Ishikawa (cell line): ENCODE measurements at regions not wholly inside any gene's neighbourhood (a gene's known extent, or its start where the extent isn't known, plus 50 kb on each side); places are given as distances from the start of the nearest gene placed in this dataset.

Source experiments
- CEBPB ChIP-seq: IDR thresholded peaks from 2 replicates; pipeline ENCODE4 v1.6.1; 2012
- CREB1 ChIP-seq: IDR thresholded peaks from 2 replicates; pipeline ENCODE4 v1.6.1; 2012; ENCODE audit warnings: low read depth
- EGR1 ChIP-seq: IDR thresholded peaks from 2 replicates; pipeline ENCODE4 v1.6.1; 2012
- EP300 ChIP-seq: IDR thresholded peaks from 2 replicates; pipeline ENCODE4 v1.6.1; 2012; ENCODE audit warnings: borderline replicate concordance
- FOXM1 ChIP-seq: IDR thresholded peaks from 2 replicates; pipeline ENCODE4 v1.6.1; 2012; ENCODE audit warnings: low read depth, borderline replicate concordance
- NFIC ChIP-seq: IDR thresholded peaks from 2 replicates; pipeline ENCODE4 v1.6.1; 2012
- RAD21 ChIP-seq: IDR thresholded peaks from 2 replicates; pipeline ENCODE4 v1.6.1; 2012; ENCODE audit warnings: low read depth
- TAF1 ChIP-seq: IDR thresholded peaks from 2 replicates; pipeline ENCODE4 v1.6.1; 2012; ENCODE audit warnings: low read depth, mild to moderate bottlenecking
- TCF12 ChIP-seq: IDR thresholded peaks from 2 replicates; pipeline ENCODE4 v1.6.1; 2012; ENCODE audit warnings: low read depth
- TEAD4 ChIP-seq: IDR thresholded peaks from 2 replicates; pipeline ENCODE4 v1.6.1; 2012
- YY1 ChIP-seq: IDR thresholded peaks from 2 replicates; pipeline ENCODE4 v1.6.1; 2012; ENCODE audit warnings: low read depth
- ZBTB7A ChIP-seq: IDR thresholded peaks from 2 replicates; pipeline ENCODE4 v1.6.1; 2012; ENCODE audit warnings: low read depth
- TF ChIP-seq, protein P1 (sequence below): IDR thresholded peaks from 2 replicates; pipeline ENCODE4 v1.6.1; 2012; ENCODE audit warnings: low read depth, mild to moderate bottlenecking
- TF ChIP-seq, protein P2 (sequence below): IDR thresholded peaks from 2 replicates; pipeline ENCODE4 v1.6.1; 2012
- TF ChIP-seq, protein P3 (sequence below): IDR thresholded peaks from 2 replicates; pipeline ENCODE4 v1.6.1; 2012

DNA sequence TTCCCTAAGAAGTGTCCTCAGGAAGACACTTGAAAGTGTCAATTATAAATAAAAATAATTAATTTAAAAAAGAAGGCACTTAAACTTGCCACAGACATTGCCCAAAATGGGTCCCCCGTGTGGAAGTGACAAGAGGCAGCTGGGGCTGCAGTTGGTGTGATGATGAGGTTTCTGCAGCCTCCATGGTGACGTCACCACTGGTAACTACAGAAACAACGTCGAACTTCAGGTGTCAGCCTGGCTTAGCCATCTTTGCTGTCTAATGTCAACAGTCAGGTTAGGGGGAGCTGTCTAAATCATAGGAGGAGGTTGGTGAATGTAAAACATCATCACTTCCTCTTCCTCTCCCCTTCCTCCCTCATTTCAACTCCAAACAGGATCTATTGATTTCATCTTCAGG is 328.6 kb downstream of the MN1 start:
- TF ChIP-seq, protein P1, sequence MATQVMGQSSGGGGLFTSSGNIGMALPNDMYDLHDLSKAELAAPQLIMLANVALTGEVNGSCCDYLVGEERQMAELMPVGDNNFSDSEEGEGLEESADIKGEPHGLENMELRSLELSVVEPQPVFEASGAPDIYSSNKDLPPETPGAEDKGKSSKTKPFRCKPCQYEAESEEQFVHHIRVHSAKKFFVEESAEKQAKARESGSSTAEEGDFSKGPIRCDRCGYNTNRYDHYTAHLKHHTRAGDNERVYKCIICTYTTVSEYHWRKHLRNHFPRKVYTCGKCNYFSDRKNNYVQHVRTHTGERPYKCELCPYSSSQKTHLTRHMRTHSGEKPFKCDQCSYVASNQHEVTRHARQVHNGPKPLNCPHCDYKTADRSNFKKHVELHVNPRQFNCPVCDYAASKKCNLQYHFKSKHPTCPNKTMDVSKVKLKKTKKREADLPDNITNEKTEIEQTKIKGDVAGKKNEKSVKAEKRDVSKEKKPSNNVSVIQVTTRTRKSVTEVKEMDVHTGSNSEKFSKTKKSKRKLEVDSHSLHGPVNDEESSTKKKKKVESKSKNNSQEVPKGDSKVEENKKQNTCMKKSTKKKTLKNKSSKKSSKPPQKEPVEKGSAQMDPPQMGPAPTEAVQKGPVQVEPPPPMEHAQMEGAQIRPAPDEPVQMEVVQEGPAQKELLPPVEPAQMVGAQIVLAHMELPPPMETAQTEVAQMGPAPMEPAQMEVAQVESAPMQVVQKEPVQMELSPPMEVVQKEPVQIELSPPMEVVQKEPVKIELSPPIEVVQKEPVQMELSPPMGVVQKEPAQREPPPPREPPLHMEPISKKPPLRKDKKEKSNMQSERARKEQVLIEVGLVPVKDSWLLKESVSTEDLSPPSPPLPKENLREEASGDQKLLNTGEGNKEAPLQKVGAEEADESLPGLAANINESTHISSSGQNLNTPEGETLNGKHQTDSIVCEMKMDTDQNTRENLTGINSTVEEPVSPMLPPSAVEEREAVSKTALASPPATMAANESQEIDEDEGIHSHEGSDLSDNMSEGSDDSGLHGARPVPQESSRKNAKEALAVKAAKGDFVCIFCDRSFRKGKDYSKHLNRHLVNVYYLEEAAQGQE, result no peak
- TF ChIP-seq EGR1 (no peak), TAF1 (no peak), CEBPB (no peak), EP300 (no peak)

DNA sequence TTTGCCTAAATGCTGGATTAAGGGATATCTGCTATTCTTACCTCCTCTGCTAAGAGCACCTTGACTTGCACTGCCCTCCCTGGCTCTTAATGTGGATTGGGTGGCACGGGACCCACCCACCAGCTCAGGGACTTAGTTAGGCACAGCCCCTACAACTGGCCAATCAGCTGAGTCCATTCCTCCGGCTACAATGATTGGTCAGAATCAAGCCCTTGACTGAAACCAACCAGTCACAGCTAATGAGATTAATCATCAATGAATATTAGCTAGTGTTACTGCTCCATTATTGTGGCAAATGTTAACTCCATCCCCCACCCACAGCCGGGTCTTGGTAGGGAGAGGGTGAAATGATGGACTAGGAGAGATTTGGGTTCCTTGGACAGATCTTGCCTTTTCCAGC is 328.0 kb downstream of the MN1 start:
- TF ChIP-seq CEBPB, result no peak
- no peak for TF ChIP-seq ZBTB7A
- TF ChIP-seq, protein P1, result no peak
- TF ChIP-seq, protein P2, sequence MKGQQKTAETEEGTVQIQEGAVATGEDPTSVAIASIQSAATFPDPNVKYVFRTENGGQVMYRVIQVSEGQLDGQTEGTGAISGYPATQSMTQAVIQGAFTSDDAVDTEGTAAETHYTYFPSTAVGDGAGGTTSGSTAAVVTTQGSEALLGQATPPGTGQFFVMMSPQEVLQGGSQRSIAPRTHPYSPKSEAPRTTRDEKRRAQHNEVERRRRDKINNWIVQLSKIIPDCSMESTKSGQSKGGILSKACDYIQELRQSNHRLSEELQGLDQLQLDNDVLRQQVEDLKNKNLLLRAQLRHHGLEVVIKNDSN, result no peak
- TF ChIP-seq YY1, result no peak
- no peak for TF ChIP-seq FOXM1
- TF ChIP-seq EP300, result no peak
- TF ChIP-seq TAF1, result no peak
- no peak for TF ChIP-seq TEAD4
- TF ChIP-seq TCF12, result no peak
- TF ChIP-seq, protein P3, sequence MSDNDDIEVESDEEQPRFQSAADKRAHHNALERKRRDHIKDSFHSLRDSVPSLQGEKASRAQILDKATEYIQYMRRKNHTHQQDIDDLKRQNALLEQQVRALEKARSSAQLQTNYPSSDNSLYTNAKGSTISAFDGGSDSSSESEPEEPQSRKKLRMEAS, result no peak
- no peak for TF ChIP-seq NFIC
- TF ChIP-seq EGR1, result no peak
- no peak for TF ChIP-seq RAD21
- TF ChIP-seq CREB1, result no peak

DNA sequence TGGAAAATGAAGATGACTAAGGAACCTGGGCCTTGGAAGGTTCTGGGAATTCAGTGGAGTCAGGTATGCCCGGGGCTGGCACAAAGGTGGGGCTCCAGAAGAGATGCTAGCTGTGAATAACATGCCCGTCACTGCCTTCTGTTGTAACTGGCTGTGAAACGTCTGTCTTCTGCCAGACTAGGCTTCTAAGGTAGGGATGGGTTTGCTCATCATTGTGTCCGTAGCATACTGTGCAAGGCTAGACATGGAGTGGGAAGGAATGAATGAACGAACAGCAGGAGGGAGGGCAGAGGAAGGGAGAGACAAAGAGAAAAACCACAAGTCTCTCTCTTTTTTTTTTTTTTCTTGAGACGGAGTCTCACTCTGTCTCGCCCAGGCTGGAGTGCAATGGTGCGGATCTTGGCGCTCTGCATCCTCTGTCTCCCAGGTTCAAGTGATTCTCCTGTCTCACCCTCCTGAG is 327.4 kb downstream of the MN1 start:
- TF ChIP-seq TAF1, result no peak
- TF ChIP-seq, protein P3, result no peak
- no peak for TF ChIP-seq YY1
- no peak for TF ChIP-seq NFIC
- no peak for TF ChIP-seq CEBPB
- no peak for TF ChIP-seq CREB1
- TF ChIP-seq EGR1, result no peak
- peak; percentile 68; the same call in 1 of the 2 replicates for TF ChIP-seq EP300
- TF ChIP-seq RAD21, result no peak
- TF ChIP-seq FOXM1, result no peak
- TF ChIP-seq, protein P2, result no peak
- TF ChIP-seq, protein P1, result no peak
- peak; percentile 10; the same call in 1 of the 2 replicates for TF ChIP-seq TEAD4
- no peak for TF ChIP-seq ZBTB7A
- TF ChIP-seq TCF12, result peak; percentile 63

DNA sequence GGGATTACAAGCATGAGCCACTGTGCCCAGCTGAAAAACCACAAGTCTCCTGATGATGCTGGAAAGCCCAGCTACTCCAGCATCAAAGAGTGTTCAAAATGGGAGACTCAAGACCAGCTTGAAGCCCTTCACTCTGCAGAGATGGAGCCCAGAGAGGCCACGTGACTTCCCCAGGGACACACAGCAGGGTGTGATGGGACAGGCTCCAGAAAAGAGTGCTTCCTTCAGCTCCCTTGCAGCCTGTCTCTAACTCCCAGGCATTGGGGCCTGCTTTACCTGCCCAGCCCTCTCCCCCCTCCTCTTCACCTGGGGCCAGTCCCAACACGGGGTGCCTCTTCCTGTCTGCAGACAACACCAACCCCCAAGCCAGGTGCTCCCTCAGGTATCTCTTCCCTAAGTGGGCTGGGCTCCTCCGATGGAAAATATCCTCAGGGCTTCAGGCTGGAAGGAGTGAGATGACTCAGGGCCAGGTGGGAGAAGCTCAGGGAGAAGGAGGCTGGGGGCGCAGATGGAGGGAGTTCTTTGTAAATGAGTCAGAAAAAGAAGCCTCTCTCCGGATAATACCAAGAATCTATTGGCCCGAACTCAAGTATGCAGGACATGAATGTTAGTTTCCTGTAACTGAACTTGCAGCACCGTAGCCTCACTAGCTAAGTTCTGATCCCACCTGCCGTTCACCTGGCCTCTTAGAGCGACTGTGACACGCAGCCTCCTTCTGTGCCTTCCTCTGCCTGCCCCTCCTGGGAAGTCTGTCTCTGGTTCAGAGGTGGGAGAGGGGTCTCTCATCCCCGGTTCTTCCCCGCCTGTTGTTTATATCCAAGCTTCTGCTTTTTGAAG is 326.6 kb downstream of the MN1 start:
- TF ChIP-seq NFIC (peak; percentile 69), TAF1 (no peak), TEAD4 (peak; percentile 78), EP300 (peak; percentile 84), TCF12 (peak; percentile 90), CREB1 (no peak)
- TF ChIP-seq, protein P2, result peak; percentile 73
- TF ChIP-seq, protein P3, result 0 out of 2 replicates have a peak, but pooled peaks have one; percentile 30
